Lung (tissue), 11 donors: ENCODE measurements at regions not wholly inside any gene's neighbourhood (a gene's known extent, or its start where the extent isn't known, plus 50 kb on each side); places are given as distances from the start of the nearest gene placed in this dataset.

ENCODE experiments used
- ATAC-seq: fragments of 200-7000 bp; cut with Tn5 transposase; one replicate; pipeline ENCODE4 v1.9.1; 2020; ENCODE audit warnings: moderate number of reproducible peaks; ENCODE audit not compliant: insufficient read depth, low FRiP score
- DNase-seq, 3 donors: peaks; one replicate each; pipeline ENCODE4 v3.0.0-alpha.2; 2013 to 2017
- H3K27ac ChIP-seq, 2 donors: one replicate each; pipeline ENCODE4 v1.5.1; 2013; ENCODE audit warnings: mild to moderate bottlenecking in 2 of 2, moderate library complexity in 2 of 2, control low read depth in 1 of 2, inconsistent platforms in 1 of 2, low read depth in 1 of 2, low read length in 1 of 2
- H3K27me3 ChIP-seq, 3 donors: one replicate each; pipeline ENCODE4 v1.5.1; 2013; ENCODE audit warnings: low read length in 2 of 3; ENCODE audit not compliant: control insufficient read depth in 3 of 3, insufficient read depth in 3 of 3
- H3K36me3 ChIP-seq, 4 donors: one replicate each; pipeline ENCODE4 v1.5.1; 2013; ENCODE audit warnings: low read length in 4 of 4, mild to moderate bottlenecking in 1 of 4, moderate library complexity in 1 of 4; ENCODE audit not compliant: control insufficient read depth in 4 of 4, insufficient read depth in 4 of 4
- H3K4me1 ChIP-seq, 5 donors: one replicate each; pipeline ENCODE4 v1.5.1; 2013; ENCODE audit warnings: low read length in 5 of 5, mild to moderate bottlenecking in 2 of 5, moderate library complexity in 1 of 5; ENCODE audit not compliant: control insufficient read depth in 5 of 5, insufficient read depth in 5 of 5
- H3K4me3 ChIP-seq: one replicate; pipeline ENCODE4 v1.5.1; 2013; ENCODE audit warnings: mild to moderate bottlenecking, control low read depth, moderate library complexity
- H3K9ac ChIP-seq, 2 donors: one replicate each; pipeline ENCODE4 v1.5.1; 2013; ENCODE audit warnings: low read length in 2 of 2, control low read depth in 1 of 2; ENCODE audit not compliant: insufficient read depth in 1 of 2
- H3K9me3 ChIP-seq, 4 donors: one replicate each; pipeline ENCODE4 v1.5.1; 2013; ENCODE audit warnings: low read length in 3 of 4, mild to moderate bottlenecking in 1 of 4, moderate library complexity in 1 of 4; ENCODE audit not compliant: control insufficient read depth in 4 of 4, insufficient read depth in 3 of 4
- CTCF ChIP-seq: IDR thresholded peaks from 2 replicates; pipeline ENCODE4 v1.5.1; 2012; ENCODE audit warnings: mild to moderate bottlenecking; ENCODE audit errors: control extremely low read depth, extremely low read depth
- WGBS, 2 donors: extraction: QIAGEN DNeasy Blood & Tissue Kit; methylation state at CpG; one replicate each; pipeline ENCODE4 v1.1.7; 2013; 5-methylcytosine and 5-hydroxymethylcytosine counted together
- donor health status: control.
- donor health status: control.
- donor health status: Bipolar disorder and iron deficiency.
- donor health status: healthy.
- donor health status: DM: yes; HTN: yes; CAD: no.

GRCh38 chr22:25403284-25403810 lies 161.1 kb upstream of the GRK3 start:
- Histone ChIP-seq H3K9me3 (no peaks in the 10 kb centered on the region), H3K27ac (peak overlapping the region; percentile 58 to 74), H3K36me3 (no peaks in the 10 kb centered on the region), H3K9ac (peak overlapping the region in 1 of 2 donors; percentile 82), H3K27me3 (no peaks in the 10 kb centered on the region), H3K4me3 (no peak overlapping the region), H3K4me1 (peaks cover 5 to 48% (median 16%) of the 10 kb centered on the region in 5 donors)
- TF ChIP-seq CTCF, result no peak
- 15 to 23% methylated on average over 8 of the region's 8 CpGs for WGBS, 2 donors
- DNase-seq (no peak), ATAC-seq (no peak)

GRCh38 chr22:25403811-25404471 lies 160.5 kb upstream of the GRK3 start:
- Histone ChIP-seq H3K9ac (peak overlapping the region in 1 of 2 donors; percentile 82), H3K36me3 (no peaks in the 10 kb centered on the region), H3K4me3 (peak overlapping the region; percentile 90), H3K27ac (peak overlapping the region; percentile 39 to 43), H3K4me1 (peaks cover 5 to 48% (median 16%) of the 10 kb centered on the region in 5 donors), H3K9me3 (no peaks in the 10 kb centered on the region), H3K27me3 (no peaks in the 10 kb centered on the region)
- DNase-seq (peak; percentile 37 to 59 (median 53)), ATAC-seq (no peak)
- WGBS, 2 donors, result 8 to 12% methylated on average over 15 of the region's 15 CpGs
- TF ChIP-seq CTCF, result no peak

GRCh38 chr22:25404556-25404927 lies 159.9 kb upstream of the GRK3 start:
- Histone ChIP-seq H3K9me3 (no peaks in the 10 kb centered on the region), H3K36me3 (no peaks in the 10 kb centered on the region), H3K27me3 (no peaks in the 10 kb centered on the region), H3K4me1 (peaks cover 5 to 48% (median 16%) of the 10 kb centered on the region in 5 donors), H3K9ac (no peak overlapping the region), H3K4me3 (peak overlapping the region; percentile 90), H3K27ac (peak overlapping the region; percentile 43 to 85)
- DNase-seq, result no peak
- WGBS, 2 donors, result 0 to 1% methylated on average over 29 to 35 of the region's 36 CpGs
- TF ChIP-seq CTCF, result no peak
- no peak for ATAC-seq
